Stimulated activated CD4-positive, alpha-beta T cell treated with anti-CD3 and anti-CD28 coated beads, TNF-alpha, amount 100 ng/mL, for 4 hours (primary cell): ENCODE measurements at regions not wholly inside any gene's neighbourhood (a gene's known extent, or its start where the extent isn't known, plus 50 kb on each side); places are given as distances from the start of the nearest gene placed in this dataset.

Experiments
- DNase-seq, 3 experiments: peaks; one replicate each; pipeline ENCODE4 v3.0.0-alpha.2; 2020; ENCODE audit warnings: low read depth in 3 of 3

- DNase-seq = no peak
Observed at GRCh38 chr12:41768456-41768855, 376.2 kb downstream of the GXYLT1 start.

GRCh38 chr12:41762691-41763090 lies 382.0 kb downstream of the GXYLT1 start:
- DNase-seq = no peak

- no peak for DNase-seq
Observed at GRCh38 chr12:41745593-41745992, 399.1 kb downstream of the GXYLT1 start.

GRCh38 chr12:41743835-41744234 lies 400.8 kb downstream of the GXYLT1 start:
- no peak for DNase-seq

GRCh38 chr12:41739066-41739465 lies 405.6 kb downstream of the GXYLT1 start:
- DNase-seq = no peak

GRCh38 chr12:41737423-41737822 lies 407.3 kb downstream of the GXYLT1 start:
- no peak for DNase-seq

GRCh38 chr12:41736436-41736835 lies 408.2 kb downstream of the GXYLT1 start:
- no peak for DNase-seq

- DNase-seq = no peak
Observed at GRCh38 chr12:41731691-41732090, 413.0 kb downstream of the GXYLT1 start.

- no peak for DNase-seq
Observed at GRCh38 chr12:41731061-41731460, 413.6 kb downstream of the GXYLT1 start.

- no peak for DNase-seq
Observed at GRCh38 chr12:41724216-41724615, 420.5 kb downstream of the GXYLT1 start.

GRCh38 chr12:41719214-41719613 lies 425.5 kb downstream of the GXYLT1 start:
- DNase-seq = no peak

GRCh38 chr12:41715256-41715655 lies 429.4 kb downstream of the GXYLT1 start:
- DNase-seq = no peak

GRCh38 chr12:41709463-41710285 lies 435.0 kb downstream of the GXYLT1 start:
- DNase-seq = no peak

GRCh38 chr12:41709012-41709411 lies 435.7 kb downstream of the GXYLT1 start:
- DNase-seq = no peak

- DNase-seq = no peak
Observed at GRCh38 chr12:41706376-41706775, 438.3 kb downstream of the GXYLT1 start.

GRCh38 chr12:41701943-41702601 lies 442.6 kb downstream of the GXYLT1 start:
- DNase-seq = no peak

GRCh38 chr12:41700940-41701339 lies 443.7 kb downstream of the GXYLT1 start:
- DNase-seq = no peak

GRCh38 chr12:41699658-41700057 lies 445.0 kb downstream of the GXYLT1 start:
- DNase-seq = no peak

- DNase-seq = no peak
Observed at GRCh38 chr12:41697161-41697560, 447.5 kb downstream of the GXYLT1 start.

- no peak for DNase-seq
Observed at GRCh38 chr12:41684997-41685396, 459.7 kb downstream of the GXYLT1 start.

- DNase-seq = no peak
Observed at GRCh38 chr12:41683513-41684240, 461.0 kb downstream of the GXYLT1 start.

- no peak for DNase-seq
Observed at GRCh38 chr12:41683023-41683422, 461.7 kb downstream of the GXYLT1 start.

- no peak for DNase-seq
Observed at GRCh38 chr12:41681898-41682297, 462.8 kb downstream of the GXYLT1 start.
